K562 (cell line): ENCODE measurements at regions not wholly inside any gene's neighbourhood (a gene's known extent, or its start where the extent isn't known, plus 50 kb on each side); places are given as distances from the start of the nearest gene placed in this dataset.

Experiments used
- ATAC-seq: fragments of 200-7000 bp; cut with Tn5 transposase; 3 replicates; pipeline ENCODE4 v1.9.1; 2020; ENCODE audit warnings: moderate library complexity
- BruUV-seq: library from RNA; stranded (reverse); fragments of 400-500 nt; replicated peaks from 2 replicates; lab custom pipeline; 2021; lab: Mats Ljungman, UMichigan
- CTCF ChIA-PET: fragments of 300-600 bp; formaldehyde crosslinking; extraction: SDS; loops from one replicate; lab custom pipeline; 2021; ENCODE audit warnings: low intra/inter-chr PET ratio; lab: Yijun Ruan, JAX
- POLR2A ChIA-PET: fragments of 300-600, 350-650 bp; sonication (Branson Sonifier 250); formaldehyde crosslinking; extraction: SDS; loops from one replicate; lab custom pipeline; 2021; ENCODE audit warnings: antibody characterized with exemption, inconsistent platforms; lab: Yijun Ruan, JAX
- DNase-seq, 4 experiments: peaks; one replicate each; pipeline versions ENCODE4 v3.0.0 to v3.0.0-alpha.2; 2011 to 2018; ENCODE audit warnings: low spot score in 3 of 4, mixed read lengths in 3 of 4; ENCODE audit errors: extremely low read depth in 1 of 4
- FAIRE-seq: peaks from 2 replicates; lab custom pipeline; 2011; peaks lifted over from hg19 to GRCh38; lab: Jason Lieb, UNC
- H2AFZ ChIP-seq: 2 replicates; pipeline ENCODE4 v1.6.0; 2011; ENCODE audit warnings: low read depth, low read length, control low read depth, inconsistent platforms
- H3K27ac ChIP-seq: fragments of 200-600 bp; 3 replicates; pipeline ENCODE4 v1.8.0; 2011; ENCODE audit warnings: low read depth, mild to moderate bottlenecking, control low read depth, inconsistent platforms, low read length, moderate library complexity, mixed read lengths; ENCODE audit errors: extremely low read depth
- H3K27me3 ChIP-seq, 2 experiments: fragments of 300-600 bp in 1 of 2; 2 replicates in 1 of 2; 3 replicates in 1 of 2; pipeline versions ENCODE4 v1.6.0 to v1.8.0; 2011; ENCODE audit warnings: inconsistent platforms in 2 of 2, low read length in 2 of 2, mild to moderate bottlenecking in 1 of 2, mixed read lengths in 1 of 2, moderate library complexity in 1 of 2; ENCODE audit not compliant: control insufficient read depth in 2 of 2, insufficient read depth in 2 of 2
- H3K36me3 ChIP-seq: fragments of 300-600 bp; 3 replicates; pipeline ENCODE4 v1.8.0; 2011; ENCODE audit warnings: mild to moderate bottlenecking, low read length, inconsistent platforms; ENCODE audit not compliant: control insufficient read depth, insufficient read depth
- H3K4me1 ChIP-seq, 2 experiments: fragments of 200-600 bp in 1 of 2; replicated peaks in 1 of 2; 2 replicates in 1 of 2; 3 replicates in 1 of 2; pipeline versions ENCODE4 v1.5.1 to v1.8.0; 2011; ENCODE audit warnings: inconsistent platforms in 2 of 2, low read length in 2 of 2, mild to moderate bottlenecking in 1 of 2, mixed read lengths in 1 of 2, moderate library complexity in 1 of 2; ENCODE audit not compliant: control insufficient read depth in 2 of 2, insufficient read depth in 2 of 2
- H3K4me2 ChIP-seq: 2 replicates; pipeline ENCODE4 v1.6.1; 2011; ENCODE audit warnings: low read length, control low read depth, inconsistent platforms, mixed read lengths; ENCODE audit not compliant: insufficient read depth
- H3K4me3 ChIP-seq: fragments of 200-600 bp; sonication (generic), shearing (Covaris generic); 2 replicates; pipeline ENCODE4 v1.5.1; 2016; ENCODE audit warnings: control low read depth, inconsistent platforms
- H3K79me2 ChIP-seq: fragments of 200-600 bp; 3 replicates; pipeline ENCODE4 v1.8.0; 2011; ENCODE audit warnings: low read length, inconsistent platforms; ENCODE audit not compliant: control insufficient read depth, insufficient read depth
- H3K9ac ChIP-seq, 2 experiments: 2 replicates each; pipeline versions ENCODE4 v1.6.0 to v1.6.1; 2011; ENCODE audit warnings: low read depth in 2 of 2, low read length in 2 of 2, control low read depth in 1 of 2, inconsistent platforms in 1 of 2, mild to moderate bottlenecking in 1 of 2, mixed read lengths in 1 of 2; ENCODE audit not compliant: insufficient read depth in 1 of 2
- H3K9me1 ChIP-seq: one replicate; pipeline ENCODE4 v1.6.0; 2011; ENCODE audit warnings: inconsistent platforms, mild to moderate bottlenecking, low read length, moderate library complexity; ENCODE audit not compliant: control insufficient read depth, insufficient read depth
- H3K9me3 ChIP-seq: replicated peaks from 2 replicates; pipeline ENCODE4 v1.5.1; 2011; ENCODE audit warnings: low read depth, low read length, inconsistent platforms; ENCODE audit not compliant: control insufficient read depth, insufficient read depth
- H4K20me1 ChIP-seq: replicated peaks from 2 replicates; pipeline ENCODE4 v1.6.1; 2011; ENCODE audit warnings: low read length, inconsistent platforms, mixed read lengths; ENCODE audit not compliant: control insufficient read depth, insufficient read depth
- FOXK2 ChIP-seq, 2 experiments: fragments of 450-650 bp; IDR thresholded peaks in 1 of 2; conservative IDR thresholded peaks in 1 of 2; 2 replicates each; pipeline ENCODE4 v1.6.1; 2016; ENCODE audit warnings: low read depth in 2 of 2, mild to moderate bottlenecking in 1 of 2
- NFATC3 ChIP-seq: fragments of 450-650 bp; IDR thresholded peaks from 2 replicates; pipeline ENCODE4 v1.6.1; 2017; ENCODE audit warnings: mild to moderate bottlenecking
- SIN3B ChIP-seq: fragments of 450-650 bp; IDR thresholded peaks from 2 replicates; pipeline ENCODE4 v1.6.1; 2017; ENCODE audit warnings: low read depth, mild to moderate bottlenecking, moderate library complexity
- ZNF232 ChIP-seq: sonication (generic); formaldehyde crosslinking; IDR thresholded peaks from 2 replicates; pipeline ENCODE4 v1.8.0; 2022; ENCODE audit warnings: mild to moderate bottlenecking, missing genetic modification reagents
- ZNF507 ChIP-seq: conservative IDR thresholded peaks from 2 replicates; pipeline ENCODE4 v1.6.1; 2017; ENCODE audit warnings: missing genetic modification characterization, missing compliant biosample characterization
- WGBS: fragments of 100-300 bp; shearing (Covaris generic); methylation state at CpG from one replicate; pipeline ENCODE4 v1.1.6; 2016; ENCODE audit warnings: low coverage, mixed read lengths; ENCODE audit not compliant: insufficient coverage; ENCODE audit errors: missing lambda C conversion rate; 5-methylcytosine and 5-hydroxymethylcytosine counted together
- in situ Hi-C: fragments of 300-500 bp; cut with MboI; formaldehyde crosslinking; loops from 4 replicates; pipeline ENCODE4 v1.15.0; 2018; ENCODE audit warnings: inconsistent platforms, mixed read lengths
- intact Hi-C: fragments of 100-400 bp; cut with micrococcal nuclease; formaldehyde crosslinking; loops from 2 replicates; pipeline ENCODE4 v1.14.2; 2022
- TF ChIP-seq, protein P1 (sequence below): fragments of 450-650 bp; formaldehyde crosslinking; IDR thresholded peaks from 2 replicates; pipeline ENCODE4 v1.4.0; 2020; ENCODE audit warnings: mild to moderate bottlenecking, moderate library complexity
- TF ChIP-seq, protein P2 (sequence below), 2 experiments: fragments of 450-650 bp in 1 of 2; sonication (generic) in 1 of 2; formaldehyde crosslinking in 1 of 2; IDR thresholded peaks in 1 of 2; conservative IDR thresholded peaks in 1 of 2; 2 replicates each; pipeline versions ENCODE4 v1.6.1 to v1.8.1; 2016 to 2023; ENCODE audit warnings: mild to moderate bottlenecking in 2 of 2, moderate library complexity in 2 of 2, inconsistent platforms in 1 of 2, missing genetic modification reagents in 1 of 2
- TF ChIP-seq, protein P3 (sequence below), 2 experiments: fragments of 450-650 bp; IDR thresholded peaks; 2 replicates each; pipeline ENCODE4 v1.6.1; 2018; ENCODE audit warnings: mild to moderate bottlenecking in 2 of 2, low read depth in 1 of 2; ENCODE audit not compliant: partially characterized antibody in 2 of 2
- TF ChIP-seq, protein P4 (sequence below), 2 experiments: IDR thresholded peaks; 2 replicates each; pipeline ENCODE4 v1.6.1; 2011; ENCODE audit warnings: borderline replicate concordance in 1 of 2, control low read depth in 1 of 2, low read depth in 1 of 2, low read length in 1 of 2, mild to moderate bottlenecking in 1 of 2, mixed read lengths in 1 of 2, moderate library complexity in 1 of 2; ENCODE audit not compliant: insufficient read depth in 1 of 2, insufficient read length in 1 of 2, poor library complexity in 1 of 2, severe bottlenecking in 1 of 2; ENCODE audit errors: extremely low read depth in 1 of 2
- TF ChIP-seq, protein P5 (sequence below): sonication (generic); formaldehyde crosslinking; IDR thresholded peaks from 2 replicates; pipeline ENCODE4 v1.8.0; 2022; ENCODE audit warnings: mild to moderate bottlenecking, missing genetic modification reagents

DNA sequence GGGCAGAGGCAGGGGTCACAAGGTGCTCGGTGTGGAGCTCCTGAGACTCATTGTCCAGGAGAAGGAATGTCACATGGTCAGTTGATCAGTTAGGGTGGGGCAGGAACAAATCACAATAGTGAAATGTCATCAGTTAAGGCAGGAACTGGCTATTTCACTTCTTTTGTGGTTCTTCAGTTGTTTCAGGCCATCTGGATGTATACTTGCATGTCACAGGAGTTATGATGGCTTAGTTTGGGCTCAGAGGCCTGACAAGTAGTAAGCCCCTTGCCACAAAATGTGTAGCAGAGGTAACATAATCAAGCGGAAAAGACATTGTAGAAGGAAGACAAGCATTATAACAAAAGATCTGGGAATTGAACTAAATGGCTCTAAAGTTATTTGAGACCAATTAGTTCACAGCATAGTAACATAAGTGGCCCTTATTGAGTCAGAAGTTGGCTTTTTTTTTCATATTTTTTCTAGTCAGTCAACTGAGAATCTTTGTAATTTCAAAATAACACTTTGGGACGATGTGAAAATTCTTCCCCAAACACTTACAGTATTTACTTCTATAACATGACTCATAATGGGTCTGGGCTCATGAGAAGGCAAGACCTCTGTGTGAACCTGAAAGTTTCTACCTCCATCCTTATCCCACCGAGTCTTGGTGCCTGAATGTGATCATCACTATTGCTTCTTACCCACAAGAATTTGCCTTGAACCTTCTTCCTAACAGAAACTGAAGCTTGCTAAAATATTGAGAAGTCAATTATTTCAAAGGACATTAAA is 137.0 kb upstream of the DPT start:
- no peaks in the 10 kb centered on the region for H3K27me3 ChIP-seq
- 1% methylated on average over 4 of the region's 4 CpGs for WGBS
- no peaks in the 10 kb centered on the region for H3K36me3 ChIP-seq
- no peaks in the 10 kb centered on the region for H3K4me1 ChIP-seq
- H3K9me3 ChIP-seq: no peaks in the 10 kb centered on the region
- H3K9ac ChIP-seq: no peak overlapping the region
- H3K9me1 ChIP-seq: no peaks in the 10 kb centered on the region
- H3K27ac ChIP-seq: no peak overlapping the region
- no peaks in the 10 kb centered on the region for H4K20me1 ChIP-seq
- no TSS peak for BruUV-seq
- no peak overlapping the region for H2AFZ ChIP-seq
- intact Hi-C loops (no loop called here), in situ Hi-C loops (no loop called here)
- no peaks in the 10 kb centered on the region for H3K79me2 ChIP-seq
- FAIRE-seq (no peak), DNase-seq (no peak), ATAC-seq (no peak)
- no peak overlapping the region for H3K4me3 ChIP-seq
- no peak overlapping the region for H3K4me2 ChIP-seq
- POLR2A ChIA-PET: no interaction called here
- CTCF ChIA-PET: no interaction called here
- TF ChIP-seq SIN3B: no peak
- no peak for TF ChIP-seq NFATC3
- TF ChIP-seq ZNF232 (CRISPR knock-in tag): no peak
- no peak for TF ChIP-seq ZNF507 (tag)
- TF ChIP-seq, protein P1, sequence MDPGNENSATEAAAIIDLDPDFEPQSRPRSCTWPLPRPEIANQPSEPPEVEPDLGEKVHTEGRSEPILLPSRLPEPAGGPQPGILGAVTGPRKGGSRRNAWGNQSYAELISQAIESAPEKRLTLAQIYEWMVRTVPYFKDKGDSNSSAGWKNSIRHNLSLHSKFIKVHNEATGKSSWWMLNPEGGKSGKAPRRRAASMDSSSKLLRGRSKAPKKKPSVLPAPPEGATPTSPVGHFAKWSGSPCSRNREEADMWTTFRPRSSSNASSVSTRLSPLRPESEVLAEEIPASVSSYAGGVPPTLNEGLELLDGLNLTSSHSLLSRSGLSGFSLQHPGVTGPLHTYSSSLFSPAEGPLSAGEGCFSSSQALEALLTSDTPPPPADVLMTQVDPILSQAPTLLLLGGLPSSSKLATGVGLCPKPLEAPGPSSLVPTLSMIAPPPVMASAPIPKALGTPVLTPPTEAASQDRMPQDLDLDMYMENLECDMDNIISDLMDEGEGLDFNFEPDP (CRISPR knock-in tag): no peak
- TF ChIP-seq, protein P2, sequence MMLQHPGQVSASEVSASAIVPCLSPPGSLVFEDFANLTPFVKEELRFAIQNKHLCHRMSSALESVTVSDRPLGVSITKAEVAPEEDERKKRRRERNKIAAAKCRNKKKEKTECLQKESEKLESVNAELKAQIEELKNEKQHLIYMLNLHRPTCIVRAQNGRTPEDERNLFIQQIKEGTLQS (IDR thresholded peaks at IDR 0.05): no peak
- TF ChIP-seq, protein P2 (CRISPR knock-in tag; conservative IDR thresholded peaks at IDR 0.05): no peak
- TF ChIP-seq, protein P3, sequence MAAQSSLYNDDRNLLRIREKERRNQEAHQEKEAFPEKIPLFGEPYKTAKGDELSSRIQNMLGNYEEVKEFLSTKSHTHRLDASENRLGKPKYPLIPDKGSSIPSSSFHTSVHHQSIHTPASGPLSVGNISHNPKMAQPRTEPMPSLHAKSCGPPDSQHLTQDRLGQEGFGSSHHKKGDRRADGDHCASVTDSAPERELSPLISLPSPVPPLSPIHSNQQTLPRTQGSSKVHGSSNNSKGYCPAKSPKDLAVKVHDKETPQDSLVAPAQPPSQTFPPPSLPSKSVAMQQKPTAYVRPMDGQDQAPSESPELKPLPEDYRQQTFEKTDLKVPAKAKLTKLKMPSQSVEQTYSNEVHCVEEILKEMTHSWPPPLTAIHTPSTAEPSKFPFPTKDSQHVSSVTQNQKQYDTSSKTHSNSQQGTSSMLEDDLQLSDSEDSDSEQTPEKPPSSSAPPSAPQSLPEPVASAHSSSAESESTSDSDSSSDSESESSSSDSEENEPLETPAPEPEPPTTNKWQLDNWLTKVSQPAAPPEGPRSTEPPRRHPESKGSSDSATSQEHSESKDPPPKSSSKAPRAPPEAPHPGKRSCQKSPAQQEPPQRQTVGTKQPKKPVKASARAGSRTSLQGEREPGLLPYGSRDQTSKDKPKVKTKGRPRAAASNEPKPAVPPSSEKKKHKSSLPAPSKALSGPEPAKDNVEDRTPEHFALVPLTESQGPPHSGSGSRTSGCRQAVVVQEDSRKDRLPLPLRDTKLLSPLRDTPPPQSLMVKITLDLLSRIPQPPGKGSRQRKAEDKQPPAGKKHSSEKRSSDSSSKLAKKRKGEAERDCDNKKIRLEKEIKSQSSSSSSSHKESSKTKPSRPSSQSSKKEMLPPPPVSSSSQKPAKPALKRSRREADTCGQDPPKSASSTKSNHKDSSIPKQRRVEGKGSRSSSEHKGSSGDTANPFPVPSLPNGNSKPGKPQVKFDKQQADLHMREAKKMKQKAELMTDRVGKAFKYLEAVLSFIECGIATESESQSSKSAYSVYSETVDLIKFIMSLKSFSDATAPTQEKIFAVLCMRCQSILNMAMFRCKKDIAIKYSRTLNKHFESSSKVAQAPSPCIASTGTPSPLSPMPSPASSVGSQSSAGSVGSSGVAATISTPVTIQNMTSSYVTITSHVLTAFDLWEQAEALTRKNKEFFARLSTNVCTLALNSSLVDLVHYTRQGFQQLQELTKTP (IDR thresholded peaks at IDR 0.05; ENCODE audit: low read depth in 1 of 2, partially characterized antibody in 2 of 2): no peak
- no peak for TF ChIP-seq FOXK2 (conservative IDR thresholded peaks at IDR 0.05 in 1 of 2, IDR thresholded peaks at IDR 0.05 in 1 of 2; ENCODE audit: low read depth in 2 of 2)
- TF ChIP-seq, protein P4, sequence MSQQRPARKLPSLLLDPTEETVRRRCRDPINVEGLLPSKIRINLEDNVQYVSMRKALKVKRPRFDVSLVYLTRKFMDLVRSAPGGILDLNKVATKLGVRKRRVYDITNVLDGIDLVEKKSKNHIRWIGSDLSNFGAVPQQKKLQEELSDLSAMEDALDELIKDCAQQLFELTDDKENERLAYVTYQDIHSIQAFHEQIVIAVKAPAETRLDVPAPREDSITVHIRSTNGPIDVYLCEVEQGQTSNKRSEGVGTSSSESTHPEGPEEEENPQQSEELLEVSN (IDR thresholded peaks at IDR 0.05; ENCODE audit: borderline replicate concordance in 1 of 2, extremely low read depth in 1 of 2, insufficient read depth in 1 of 2, insufficient read length in 1 of 2, low read depth in 1 of 2, low read length in 1 of 2, poor library complexity in 1 of 2, severe bottlenecking in 1 of 2): no peak
- TF ChIP-seq, protein P5, sequence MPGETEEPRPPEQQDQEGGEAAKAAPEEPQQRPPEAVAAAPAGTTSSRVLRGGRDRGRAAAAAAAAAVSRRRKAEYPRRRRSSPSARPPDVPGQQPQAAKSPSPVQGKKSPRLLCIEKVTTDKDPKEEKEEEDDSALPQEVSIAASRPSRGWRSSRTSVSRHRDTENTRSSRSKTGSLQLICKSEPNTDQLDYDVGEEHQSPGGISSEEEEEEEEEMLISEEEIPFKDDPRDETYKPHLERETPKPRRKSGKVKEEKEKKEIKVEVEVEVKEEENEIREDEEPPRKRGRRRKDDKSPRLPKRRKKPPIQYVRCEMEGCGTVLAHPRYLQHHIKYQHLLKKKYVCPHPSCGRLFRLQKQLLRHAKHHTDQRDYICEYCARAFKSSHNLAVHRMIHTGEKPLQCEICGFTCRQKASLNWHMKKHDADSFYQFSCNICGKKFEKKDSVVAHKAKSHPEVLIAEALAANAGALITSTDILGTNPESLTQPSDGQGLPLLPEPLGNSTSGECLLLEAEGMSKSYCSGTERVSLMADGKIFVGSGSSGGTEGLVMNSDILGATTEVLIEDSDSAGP (CRISPR knock-in tag): no peak
